A673 (cell line): ENCODE measurements at regions not wholly inside any gene's neighbourhood (a gene's known extent, or its start where the extent isn't known, plus 50 kb on each side); places are given as distances from the start of the nearest gene placed in this dataset.
"Not testable (repeated sequence)": the region's sequence is repeated elsewhere in the genome, so short reads cannot be mapped to it uniquely, and the experiment has no call there.

Source experiments
- BruUV-seq: library from RNA; stranded (reverse); fragments of 400-500 nt; replicated peaks from 2 replicates; lab custom pipeline; 2021; lab: Mats Ljungman, UMichigan
- CTCF ChIA-PET: fragments of 300-600 bp; sonication (Branson Sonifier 250); formaldehyde crosslinking; loops from one replicate; lab custom pipeline; 2022; ENCODE audit warnings: antibody characterized with exemption; lab: Charles Lee
- POLR2A ChIA-PET: fragments of 300-600 bp; sonication (Branson Sonifier 250); formaldehyde crosslinking; loops from one replicate; lab custom pipeline; 2022; ENCODE audit warnings: antibody characterized with exemption; ENCODE audit not compliant: low non-redundant PET; lab: Charles Lee
- DNase-seq: peaks from one replicate; pipeline ENCODE4 v3.0.0-alpha.2; 2015; ENCODE audit warnings: low spot score
- H3K27ac ChIP-seq: fragments of 200-600 bp; sonication (generic); 2 replicates; pipeline ENCODE4 v1.5.1; 2016; ENCODE audit warnings: mixed run types, low read depth, mild to moderate bottlenecking, mixed read lengths, antibody characterized with exemption, low read length; ENCODE audit not compliant: poor library complexity, severe bottlenecking
- H3K27me3 ChIP-seq: fragments of 200-600 bp; sonication (generic); replicated peaks from 2 replicates; pipeline ENCODE4 v1.6.1; 2017; ENCODE audit warnings: mixed run types, low read depth, mild to moderate bottlenecking, mixed read lengths, antibody characterized with exemption, low read length; ENCODE audit not compliant: insufficient read depth, poor library complexity
- H3K36me3 ChIP-seq: fragments of 200-600 bp; sonication (generic); 2 replicates; pipeline ENCODE4 v1.6.1; 2016; ENCODE audit warnings: mixed run types, mild to moderate bottlenecking, mixed read lengths, antibody characterized with exemption, low read length; ENCODE audit not compliant: insufficient read depth, poor library complexity, severe bottlenecking
- H3K4me1 ChIP-seq: fragments of 200-600 bp; sonication (generic); 2 replicates; pipeline ENCODE4 v1.6.1; 2017; ENCODE audit warnings: mixed run types, mild to moderate bottlenecking, mixed read lengths, antibody characterized with exemption, low read length; ENCODE audit not compliant: insufficient read depth, poor library complexity, severe bottlenecking
- H3K4me3 ChIP-seq: fragments of 200-600 bp; sonication (generic); 2 replicates; pipeline ENCODE4 v1.5.1; 2016; ENCODE audit warnings: low read depth, mixed run types, mild to moderate bottlenecking, mixed read lengths, low read length; ENCODE audit not compliant: poor library complexity, severe bottlenecking
- H3K9me3 ChIP-seq: fragments of 200-600 bp; sonication (generic); 2 replicates; pipeline ENCODE4 v1.6.1; 2016; ENCODE audit warnings: mixed run types, low read depth, mild to moderate bottlenecking, mixed read lengths, antibody characterized with exemption, low read length; ENCODE audit not compliant: poor library complexity, severe bottlenecking
- EZH2 ChIP-seq: fragments of 200-600 bp; sonication (generic); IDR thresholded peaks from 2 replicates; pipeline ENCODE4 v1.6.1; 2017; ENCODE audit warnings: borderline replicate concordance, low read depth, mild to moderate bottlenecking, mixed read lengths, antibody characterized with exemption, low read length; ENCODE audit not compliant: poor library complexity, severe bottlenecking
- intact Hi-C: fragments of 100-400 bp; cut with micrococcal nuclease; formaldehyde crosslinking; loops from one replicate; pipeline ENCODE4 v1.10.0; 2022; ENCODE audit not compliant: unreplicated experiment
- TF ChIP-seq, protein P1 (sequence below): fragments of 300-800, 200-600 bp; sonication (generic); conservative IDR thresholded peaks from 2 replicates; pipeline ENCODE4 v1.5.1; 2017; ENCODE audit warnings: low read depth, mild to moderate bottlenecking, antibody characterized with exemption, low read length, moderate library complexity, mixed read lengths

DNA sequence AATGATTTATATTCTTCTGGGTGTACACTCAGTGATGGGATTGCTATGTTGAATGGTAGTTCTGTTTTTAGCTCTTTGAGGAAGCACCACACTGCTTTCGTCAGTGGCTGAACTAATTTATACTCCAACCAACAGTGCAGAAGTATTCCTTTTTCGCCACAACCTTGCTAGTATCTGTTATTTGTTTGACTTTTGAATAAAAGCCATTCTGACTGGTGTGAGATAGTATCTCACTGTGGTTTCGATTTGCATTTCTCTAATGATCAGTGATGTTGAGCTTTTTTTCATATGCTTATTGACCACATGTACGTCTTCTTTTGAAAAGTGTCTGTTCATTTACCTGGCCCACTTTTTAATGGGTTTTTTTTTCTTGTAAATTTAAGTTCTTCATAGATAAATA, 583.8 kb upstream of the ARID1B start:
- TF ChIP-seq EZH2: no peak
- TF ChIP-seq, protein P1, sequence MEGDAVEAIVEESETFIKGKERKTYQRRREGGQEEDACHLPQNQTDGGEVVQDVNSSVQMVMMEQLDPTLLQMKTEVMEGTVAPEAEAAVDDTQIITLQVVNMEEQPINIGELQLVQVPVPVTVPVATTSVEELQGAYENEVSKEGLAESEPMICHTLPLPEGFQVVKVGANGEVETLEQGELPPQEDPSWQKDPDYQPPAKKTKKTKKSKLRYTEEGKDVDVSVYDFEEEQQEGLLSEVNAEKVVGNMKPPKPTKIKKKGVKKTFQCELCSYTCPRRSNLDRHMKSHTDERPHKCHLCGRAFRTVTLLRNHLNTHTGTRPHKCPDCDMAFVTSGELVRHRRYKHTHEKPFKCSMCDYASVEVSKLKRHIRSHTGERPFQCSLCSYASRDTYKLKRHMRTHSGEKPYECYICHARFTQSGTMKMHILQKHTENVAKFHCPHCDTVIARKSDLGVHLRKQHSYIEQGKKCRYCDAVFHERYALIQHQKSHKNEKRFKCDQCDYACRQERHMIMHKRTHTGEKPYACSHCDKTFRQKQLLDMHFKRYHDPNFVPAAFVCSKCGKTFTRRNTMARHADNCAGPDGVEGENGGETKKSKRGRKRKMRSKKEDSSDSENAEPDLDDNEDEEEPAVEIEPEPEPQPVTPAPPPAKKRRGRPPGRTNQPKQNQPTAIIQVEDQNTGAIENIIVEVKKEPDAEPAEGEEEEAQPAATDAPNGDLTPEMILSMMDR: no peak
- DNase-seq: no peak
- H3K9me3 ChIP-seq: no peaks in the 10 kb centered on the region
- intact Hi-C loops: no loop called here
- H3K4me1 ChIP-seq: no peaks in the 10 kb centered on the region
- ChIA-PET CTCF (no interaction called here), POLR2A (no interaction called here)
- H3K36me3 ChIP-seq: no peaks in the 10 kb centered on the region
- BruUV-seq: no TSS peak
- no peak overlapping the region for H3K27ac ChIP-seq
- no peaks in the 10 kb centered on the region for H3K27me3 ChIP-seq
- no peak overlapping the region for H3K4me3 ChIP-seq

DNA sequence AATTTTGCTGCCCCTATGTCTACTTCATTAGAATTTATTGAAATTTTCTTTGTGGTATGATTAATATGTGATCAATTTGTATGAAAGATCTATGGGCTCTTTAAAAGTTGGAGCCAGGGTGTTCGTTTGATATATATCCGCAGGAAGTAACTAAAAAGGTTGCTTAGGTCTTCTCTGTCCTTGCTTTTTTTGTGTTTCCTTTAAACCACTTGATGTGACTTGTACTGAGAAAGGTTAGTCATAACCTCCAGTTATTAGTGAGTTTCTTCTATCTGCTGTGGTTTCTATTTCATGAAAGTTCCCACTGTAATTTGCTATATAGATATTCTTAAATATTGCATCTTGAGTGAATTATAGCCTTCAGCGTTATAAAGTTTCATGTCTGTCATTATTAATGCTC, 585.3 kb upstream of the ARID1B start:
- BruUV-seq: no TSS peak
- CTCF ChIA-PET: no interaction called here
- no peak overlapping the region for H3K27ac ChIP-seq

DNA sequence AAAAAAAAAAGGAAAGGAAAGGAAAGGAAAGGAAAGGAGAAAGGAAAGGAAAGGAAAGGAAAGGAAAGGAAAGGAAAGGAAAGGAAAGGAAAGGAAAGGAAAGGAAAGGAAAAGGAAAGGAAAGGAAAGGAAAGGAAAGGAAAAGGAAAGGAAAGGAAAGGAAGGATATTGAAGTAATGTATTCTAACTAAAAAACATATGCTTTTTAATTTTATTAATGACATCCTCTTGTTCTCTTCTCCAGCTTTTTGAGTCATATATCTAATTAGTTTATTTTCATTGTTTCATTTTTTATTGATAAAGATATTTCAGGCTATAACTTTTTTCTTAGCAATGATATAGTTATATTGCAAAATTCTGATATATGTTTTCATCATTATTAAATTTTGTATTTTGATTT, 585.8 kb upstream of the ARID1B start:
- H3K4me1 ChIP-seq, POLR2A ChIA-PET, H3K9me3 ChIP-seq, intact Hi-C loops, H3K36me3 ChIP-seq, H3K27ac ChIP-seq, BruUV-seq, DNase-seq, H3K27me3 ChIP-seq, H3K4me3 ChIP-seq: not testable (repeated sequence)
- CTCF ChIA-PET: interaction anchor here (0.6 kb wide), 1 partner anchor 1086 kb away, joined by 4 read pairs; no protein-coding TSS in a partner anchor

More for the DNA sequence above, 585.3 kb upstream of the ARID1B start:
- no peaks in the 10 kb centered on the region for H3K36me3 ChIP-seq
- no peaks in the 10 kb centered on the region for H3K27me3 ChIP-seq
- no peak overlapping the region for H3K4me3 ChIP-seq
- intact Hi-C loops: no loop called here
- no peak for DNase-seq
- no peaks in the 10 kb centered on the region for H3K9me3 ChIP-seq
- TF ChIP-seq, protein P1: no peak
- no peaks in the 10 kb centered on the region for H3K4me1 ChIP-seq
- POLR2A ChIA-PET: no interaction called here

DNA sequence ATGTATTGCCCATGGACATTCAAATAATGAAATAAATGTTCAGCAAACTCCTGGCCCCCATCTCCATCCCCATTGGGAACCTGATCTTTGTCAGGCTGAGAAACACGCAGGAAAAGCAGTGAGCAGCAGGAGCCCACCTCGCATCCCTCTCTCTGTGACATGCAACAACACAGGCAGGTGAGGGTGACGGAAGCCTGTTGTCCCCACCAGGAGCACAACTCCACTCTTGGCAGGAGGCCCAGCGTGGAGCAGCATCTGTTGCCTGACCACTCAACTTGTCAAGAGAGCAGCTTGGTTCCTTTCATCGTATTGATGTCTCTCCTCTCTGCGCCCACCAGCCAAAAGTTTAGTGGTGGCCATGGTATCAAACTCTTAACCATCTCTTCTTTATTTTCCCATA, 586.9 kb upstream of the ARID1B start:
- Histone ChIP-seq H3K9me3 (no peaks in the 10 kb centered on the region), H3K36me3 (no peaks in the 10 kb centered on the region), H3K27ac (no peak overlapping the region), H3K27me3 (no peaks in the 10 kb centered on the region), H3K4me3 (no peak overlapping the region), H3K4me1 (no peaks in the 10 kb centered on the region)
- BruUV-seq: no TSS peak
- no peak for DNase-seq
- TF ChIP-seq, protein P1: no peak
- no peak for TF ChIP-seq EZH2
- intact Hi-C loops: no loop called here
- ChIA-PET CTCF (no interaction called here), POLR2A (no interaction called here)
